ENCODE measurements at regions not wholly inside any gene's neighbourhood (a gene's known extent, or its start where the extent isn't known, plus 50 kb on each side); places are given as distances from the start of the nearest gene placed in this dataset.

DNA sequence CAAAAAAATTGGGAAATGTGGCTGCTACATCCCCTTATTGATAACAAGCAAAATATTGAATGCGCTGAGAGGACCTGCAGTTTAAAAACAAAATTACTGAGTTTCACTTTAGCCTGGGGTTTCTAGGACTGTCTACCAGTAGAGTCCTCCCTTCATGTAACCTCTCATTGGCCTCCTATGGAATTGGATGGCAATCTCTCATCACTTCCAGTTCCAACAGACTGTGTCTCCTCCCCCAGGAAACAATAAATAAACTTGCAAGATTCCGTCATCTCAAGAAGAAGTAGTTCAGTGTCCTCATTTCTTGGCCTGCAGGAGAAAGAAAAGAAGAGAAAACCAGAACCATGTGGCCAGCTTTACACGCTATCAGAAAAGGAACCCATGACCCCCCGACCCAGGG lies 123.8 kb downstream of the TLE3 start:
- TF ChIP-seq POU2F2 (IDR thresholded peaks at IDR 0.05; ENCODE audit: low read depth, low read length) (no peak), POLR2A (IDR thresholded peaks at IDR 0.05; ENCODE audit: low read depth, low read length) (no peak)
